Astrocyte (in vitro differentiated cells and primary cell): ENCODE measurements at regions not wholly inside any gene's neighbourhood (a gene's known extent, or its start where the extent isn't known, plus 50 kb on each side); places are given as distances from the start of the nearest gene placed in this dataset.

ENCODE experiments used
- DNase-seq: peaks from one replicate; pipeline ENCODE4 v3.0.0-alpha.2; 2010; ENCODE audit warnings: low read depth
- FAIRE-seq: peaks from 2 replicates; lab custom pipeline; 2011; peaks lifted over from hg19 to GRCh38; lab: Jason Lieb, UNC
- H2AFZ ChIP-seq: 2 replicates; pipeline ENCODE4 v1.6.0; 2012; ENCODE audit warnings: low read depth, low read length, inconsistent platforms
- H3K27ac ChIP-seq: 2 replicates; pipeline ENCODE4 v1.5.1; 2011; ENCODE audit warnings: low read depth, low read length, inconsistent platforms
- H3K27me3 ChIP-seq: 2 replicates; pipeline ENCODE4 v1.6.0; 2011; ENCODE audit warnings: low read length, inconsistent platforms; ENCODE audit not compliant: insufficient read depth
- H3K36me3 ChIP-seq: 2 replicates; pipeline ENCODE4 v1.5.1; 2011; ENCODE audit warnings: low read length, inconsistent platforms; ENCODE audit not compliant: insufficient read depth
- H3K4me1 ChIP-seq: 2 replicates; pipeline ENCODE4 v1.5.1; 2011; ENCODE audit warnings: low read length, inconsistent platforms; ENCODE audit not compliant: insufficient read depth
- H3K4me2 ChIP-seq: 2 replicates; pipeline ENCODE4 v1.6.0; 2012; ENCODE audit warnings: low read length, inconsistent platforms
- H3K4me3 ChIP-seq: 2 replicates; pipeline ENCODE4 v1.5.1; 2011; ENCODE audit warnings: low read depth, mild to moderate bottlenecking, low read length, inconsistent platforms; ENCODE audit not compliant: insufficient read depth
- H3K79me2 ChIP-seq: 2 replicates; pipeline ENCODE4 v1.6.0; 2012; ENCODE audit warnings: mild to moderate bottlenecking, low read length, inconsistent platforms; ENCODE audit not compliant: insufficient read depth
- H3K9ac ChIP-seq: 2 replicates; pipeline ENCODE4 v1.6.0; 2012; ENCODE audit warnings: mild to moderate bottlenecking, low read length, inconsistent platforms
- H3K9me3 ChIP-seq: 2 replicates; pipeline ENCODE4 v1.5.1; 2012; ENCODE audit warnings: low read depth, mild to moderate bottlenecking, low read length, inconsistent platforms; ENCODE audit not compliant: insufficient read depth
- H4K20me1 ChIP-seq: 2 replicates; pipeline ENCODE4 v1.6.0; 2012; ENCODE audit warnings: low read length, inconsistent platforms; ENCODE audit not compliant: insufficient read depth
- H3K27ac Mint-ChIP-seq: one replicate; pipeline ENCODE4 v1.8.0; 2021; ENCODE audit warnings: mild to moderate bottlenecking, mixed read lengths; ENCODE audit not compliant: unreplicated experiment
- H3K27me3 Mint-ChIP-seq: one replicate; pipeline ENCODE4 v1.8.0; 2021; ENCODE audit warnings: low read depth, mixed read lengths; ENCODE audit not compliant: unreplicated experiment
- H3K36me3 Mint-ChIP-seq: one replicate; pipeline ENCODE4 v1.8.0; 2021; ENCODE audit warnings: low read depth, mixed read lengths; ENCODE audit not compliant: unreplicated experiment
- H3K4me1 Mint-ChIP-seq: one replicate; pipeline ENCODE4 v1.8.0; 2021; ENCODE audit warnings: low read depth, mixed read lengths; ENCODE audit not compliant: unreplicated experiment
- H3K4me3 Mint-ChIP-seq: one replicate; pipeline ENCODE4 v1.8.0; 2021; ENCODE audit warnings: mild to moderate bottlenecking, moderate library complexity, mixed read lengths; ENCODE audit not compliant: unreplicated experiment
- H3K9me3 Mint-ChIP-seq: one replicate; pipeline ENCODE4 v1.8.0; 2021; ENCODE audit warnings: mild to moderate bottlenecking, mixed read lengths; ENCODE audit not compliant: unreplicated experiment
- CTCF ChIP-seq: IDR thresholded peaks from 2 replicates; pipeline ENCODE4 v1.5.1; 2011; ENCODE audit warnings: low read depth, mild to moderate bottlenecking, inconsistent platforms, low read length, moderate library complexity; ENCODE audit not compliant: insufficient read depth
- EZH2 ChIP-seq: IDR thresholded peaks from 2 replicates; pipeline ENCODE4 v1.6.1; 2012; ENCODE audit warnings: mild to moderate bottlenecking, low read length, inconsistent platforms; ENCODE audit not compliant: insufficient read depth

GRCh38 chrX:45769761-45770582 lies 569.3 kb upstream of the DIPK2B start:
- peak overlapping the region; percentile 94 for H3K4me2 ChIP-seq
- H3K4me1 ChIP-seq, result peaks cover 42% of the 10 kb centered on the region
- H3K4me3 ChIP-seq, result peak overlapping the region; percentile 93
- peak overlapping the region; percentile 96 for H3K27ac ChIP-seq
- H4K20me1 ChIP-seq, result peaks cover 24% of the 10 kb centered on the region
- Mint-ChIP-seq H3K4me3 (peak overlapping the region; percentile 87), H3K4me1 (peaks cover 40% of the 10 kb centered on the region), H3K9me3 (no peaks in the 10 kb centered on the region), H3K27me3 (no peaks in the 10 kb centered on the region), H3K27ac (peak overlapping the region; percentile 95), H3K36me3 (peaks cover 2% of the 10 kb centered on the region)
- TF ChIP-seq CTCF, result no peak
- no peak for TF ChIP-seq EZH2
- no peaks in the 10 kb centered on the region for H3K9me3 ChIP-seq
- no peak overlapping the region for H2AFZ ChIP-seq
- peaks cover 93% of the 10 kb centered on the region for H3K79me2 ChIP-seq
- peaks cover 24% of the 10 kb centered on the region for H3K36me3 ChIP-seq
- no peaks in the 10 kb centered on the region for H3K27me3 ChIP-seq
- H3K9ac ChIP-seq, result peak overlapping the region; percentile 100
- FAIRE-seq, result no peak
- peak; percentile 93 for DNase-seq

- H3K9me3 ChIP-seq, result no peaks in the 10 kb centered on the region
- Mint-ChIP-seq H3K4me3 (peak overlapping the region; percentile 87), H3K27me3 (no peaks in the 10 kb centered on the region), H3K9me3 (no peaks in the 10 kb centered on the region), H3K36me3 (peaks cover 2% of the 10 kb centered on the region), H3K27ac (peak overlapping the region; percentile 94), H3K4me1 (peaks cover 34% of the 10 kb centered on the region)
- no peak overlapping the region for H2AFZ ChIP-seq
- no peak for DNase-seq
- TF ChIP-seq EZH2, result no peak
- H3K27ac ChIP-seq, result peak overlapping the region; percentile 96
- H3K36me3 ChIP-seq, result peaks cover 27% of the 10 kb centered on the region
- FAIRE-seq, result peak; percentile 100
- H3K4me3 ChIP-seq, result peak overlapping the region; percentile 93
- peaks cover 34% of the 10 kb centered on the region for H3K4me1 ChIP-seq
- peak overlapping the region; percentile 100 for H3K9ac ChIP-seq
- H3K4me2 ChIP-seq, result peak overlapping the region; percentile 94
- H3K27me3 ChIP-seq, result no peaks in the 10 kb centered on the region
- peaks cover 24% of the 10 kb centered on the region for H4K20me1 ChIP-seq
- H3K79me2 ChIP-seq, result peaks cover 91% of the 10 kb centered on the region
Measured at GRCh38 chrX:45768666-45769236, 568.1 kb upstream of the DIPK2B start.

- Mint-ChIP-seq H3K9me3 (no peaks in the 10 kb centered on the region), H3K27me3 (no peaks in the 10 kb centered on the region), H3K36me3 (peaks cover 5% of the 10 kb centered on the region), H3K27ac (peak overlapping the region; percentile 89), H3K4me3 (peak overlapping the region; percentile 86), H3K4me1 (peaks cover 30% of the 10 kb centered on the region)
- H3K9ac ChIP-seq, result peak overlapping the region; percentile 100
- peaks cover 37% of the 10 kb centered on the region for H3K36me3 ChIP-seq
- H3K79me2 ChIP-seq, result peaks cover 92% of the 10 kb centered on the region
- peak; percentile 41 for DNase-seq
- peaks cover 27% of the 10 kb centered on the region for H3K4me1 ChIP-seq
- H3K9me3 ChIP-seq, result no peaks in the 10 kb centered on the region
- H2AFZ ChIP-seq, result no peak overlapping the region
- peak overlapping the region; percentile 93 for H3K4me3 ChIP-seq
- FAIRE-seq, result peak; percentile 95
- H4K20me1 ChIP-seq, result peaks cover 37% of the 10 kb centered on the region
- TF ChIP-seq EZH2 (no peak), CTCF (no peak)
- peak overlapping the region; percentile 70 for H3K27ac ChIP-seq
- peak overlapping the region; percentile 94 for H3K4me2 ChIP-seq
- H3K27me3 ChIP-seq, result no peaks in the 10 kb centered on the region
Measured at GRCh38 chrX:45766981-45767501, 566.4 kb upstream of the DIPK2B start.
